Kidney (tissue), 13 donors: ENCODE measurements at regions not wholly inside any gene's neighbourhood (a gene's known extent, or its start where the extent isn't known, plus 50 kb on each side); places are given as distances from the start of the nearest gene placed in this dataset.

Experiments used
- DNase-seq, 5 donors: peaks; one replicate each; pipeline ENCODE4 v3.0.0-alpha.2; 2013 to 2020
- FAIRE-seq: peaks from 2 replicates; lab custom pipeline; 2012; peaks lifted over from hg19 to GRCh38; lab: Jason Lieb, UNC
- H3K27ac ChIP-seq, 2 donors: one replicate each; pipeline ENCODE4 v1.7.0; 2013; ENCODE audit warnings: low read depth in 2 of 2, low read length in 2 of 2, inconsistent platforms in 1 of 2
- H3K27me3 ChIP-seq: one replicate; pipeline ENCODE4 v1.7.1; 2013; ENCODE audit warnings: low read length, inconsistent platforms; ENCODE audit not compliant: control insufficient read depth, insufficient read depth
- H3K36me3 ChIP-seq, 3 donors: one replicate each; pipeline versions ENCODE4 v1.7.0 to v1.7.1; 2013; ENCODE audit warnings: low read length in 3 of 3, control low read depth in 1 of 3, inconsistent platforms in 1 of 3; ENCODE audit not compliant: insufficient read depth in 3 of 3, control insufficient read depth in 2 of 3
- H3K4me1 ChIP-seq, 3 donors: one replicate each; pipeline versions ENCODE4 v1.7.0 to v1.7.1; 2013; ENCODE audit warnings: low read length in 3 of 3, inconsistent platforms in 1 of 3, low read depth in 1 of 3; ENCODE audit not compliant: control insufficient read depth in 2 of 3, insufficient read depth in 2 of 3
- H3K4me3 ChIP-seq, 3 donors: one replicate each; pipeline versions ENCODE4 v1.7.0 to v1.8.1; 2013; ENCODE audit warnings: low read length in 3 of 3, control low read depth in 1 of 3, inconsistent platforms in 1 of 3
- H3K9ac ChIP-seq, 3 donors: one replicate each; pipeline versions ENCODE4 v1.7.0 to v1.7.1; 2013; ENCODE audit warnings: low read length in 3 of 3, control low read depth in 1 of 3, inconsistent platforms in 1 of 3
- H3K9me3 ChIP-seq, 3 donors: one replicate each; pipeline versions ENCODE4 v1.7.0 to v1.7.1; 2013; ENCODE audit warnings: low read length in 3 of 3, control low read depth in 1 of 3, inconsistent platforms in 1 of 3; ENCODE audit not compliant: control insufficient read depth in 2 of 3, insufficient read depth in 1 of 3
- CTCF ChIP-seq: IDR thresholded peaks from 3 replicates; pipeline ENCODE4 v1.5.1; 2012; ENCODE audit warnings: mild to moderate bottlenecking, moderate library complexity, borderline replicate concordance; ENCODE audit not compliant: insufficient read depth; ENCODE audit errors: extremely low read depth
- intact Hi-C: fragments of 100-400 bp; cut with DNase I; formaldehyde crosslinking; loops from one replicate; pipeline ENCODE4 v1.11.1; 2022
- donor health status: control.
- donor health status: control.
- donor health status: control.
- donor health status: control.
- donor health status: control.
- donor health status: DM: yes; HTN: yes; CAD: no.
- donor health status: Normal renal cell carcinoma (clear cell type).

GRCh38 chr10:33875924-33876583, 541.6 kb upstream of the NRP1 start:
- FAIRE-seq, result no peak
- no peak for TF ChIP-seq CTCF
- Histone ChIP-seq H3K9me3 (no peaks in the 10 kb centered on the region), H3K27ac (no peak overlapping the region), H3K27me3 (no peaks in the 10 kb centered on the region), H3K36me3 (no peaks in the 10 kb centered on the region), H3K9ac (no peak overlapping the region), H3K4me3 (no peak overlapping the region), H3K4me1 (no peaks in the 10 kb centered on the region)
- intact Hi-C loops, result no loop called here
- no peak for DNase-seq

GRCh38 chr10:33871061-33871956, 536.8 kb upstream of the NRP1 start:
- FAIRE-seq, result no peak
- intact Hi-C loops, result no loop called here
- H3K36me3 ChIP-seq, result no peaks in the 10 kb centered on the region
- DNase-seq, result no peak
- H3K27me3 ChIP-seq, result no peaks in the 10 kb centered on the region
- H3K4me3 ChIP-seq, result no peak overlapping the region
- no peaks in the 10 kb centered on the region for H3K4me1 ChIP-seq
- H3K27ac ChIP-seq, result no peak overlapping the region
- no peaks in the 10 kb centered on the region for H3K9me3 ChIP-seq
- no peak for TF ChIP-seq CTCF
- H3K9ac ChIP-seq, result no peak overlapping the region

- H3K9ac ChIP-seq, result no peak overlapping the region
- TF ChIP-seq CTCF, result no peak
- intact Hi-C loops, result no loop called here
- FAIRE-seq (no peak), DNase-seq (no peak)
- no peaks in the 10 kb centered on the region for H3K27me3 ChIP-seq
- H3K9me3 ChIP-seq, result no peaks in the 10 kb centered on the region
- H3K36me3 ChIP-seq, result no peaks in the 10 kb centered on the region
- no peak overlapping the region for H3K4me3 ChIP-seq
- no peak overlapping the region for H3K27ac ChIP-seq
- H3K4me1 ChIP-seq, result no peaks in the 10 kb centered on the region
These were observed 535.0 kb upstream of the NRP1 start for GRCh38 chr10:33869481-33869880.
